ENCODE measurements at regions not wholly inside any gene's neighbourhood (a gene's known extent, or its start where the extent isn't known, plus 50 kb on each side); places are given as distances from the start of the nearest gene placed in this dataset.

DNA sequence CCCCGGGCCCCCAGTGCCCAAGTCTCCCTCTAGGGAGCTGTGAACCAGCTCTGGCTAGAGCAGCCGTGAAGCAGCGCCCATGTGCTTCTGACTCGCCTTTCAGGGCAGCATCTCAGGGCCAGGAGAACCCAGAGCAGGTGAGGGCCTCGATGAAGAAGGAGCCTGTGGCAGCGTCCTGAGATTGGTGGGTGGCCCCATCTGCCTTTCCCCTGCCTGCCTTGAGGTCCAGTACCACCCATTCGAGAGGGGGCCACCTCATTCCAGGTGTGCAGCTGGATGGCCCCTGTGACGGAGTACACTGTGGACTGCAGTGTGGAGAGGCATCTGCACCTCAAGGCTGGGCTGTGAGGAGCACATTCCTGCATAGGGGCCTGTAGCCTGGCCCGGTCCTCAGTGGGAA lies 167.3 kb upstream of the ZNF267 start:
- Mint-ChIP-seq H3K4me3 (no peak overlapping the region), H3K4me1 (ENCODE audit: low read depth in 2 of 2) (peaks cover 31 to 42% of the 10 kb centered on the region in 2 donors), H3K27ac (peak overlapping the region in 1 of 2 donors; percentile 63), H3K9me3 (no peaks in the 10 kb centered on the region), H3K36me3 (ENCODE audit: insufficient read depth) (peaks cover 88% of the 10 kb centered on the region), H3K27me3 (no peaks in the 10 kb centered on the region)
- DNase-seq (no peak), ATAC-seq (replicated peaks) (no peak)

DNA sequence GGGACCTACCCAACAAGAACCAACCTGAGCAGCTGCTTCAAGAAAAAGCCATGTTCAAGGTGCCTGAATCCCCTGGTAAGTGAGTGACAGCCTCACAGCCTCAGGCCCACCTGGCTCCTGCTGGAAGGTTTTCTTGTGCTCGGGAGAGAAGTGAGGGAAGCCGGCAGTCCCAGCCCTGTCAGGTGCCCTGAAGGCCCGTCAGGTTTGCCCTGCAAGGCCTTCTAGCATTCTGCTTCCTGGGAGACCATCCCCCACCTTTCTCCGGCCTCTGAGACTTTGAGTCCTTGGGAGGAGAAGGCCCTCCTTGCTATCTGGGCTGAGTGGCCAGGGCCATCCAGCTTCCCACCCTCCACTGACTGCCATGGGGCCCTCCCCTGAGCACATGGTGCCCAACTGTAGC lies 166.7 kb upstream of the ZNF267 start:
- Mint-ChIP-seq H3K4me3 (no peak overlapping the region), H3K4me1 (ENCODE audit: low read depth in 2 of 2) (peaks cover 28 to 38% of the 10 kb centered on the region in 2 donors), H3K36me3 (ENCODE audit: insufficient read depth) (peaks cover 88% of the 10 kb centered on the region), H3K27ac (peak overlapping the region in 1 of 2 donors; percentile 63), H3K27me3 (no peaks in the 10 kb centered on the region), H3K9me3 (no peaks in the 10 kb centered on the region)
- no peak for DNase-seq
- ATAC-seq (replicated peaks) = no peak

GRCh38 chr16:31707743-31708335 lies 165.8 kb upstream of the ZNF267 start:
- Mint-ChIP-seq H3K4me3 (no peak overlapping the region), H3K27ac (peak overlapping the region in 1 of 2 donors; percentile 85), H3K9me3 (no peaks in the 10 kb centered on the region), H3K36me3 (ENCODE audit: insufficient read depth) (peaks cover 90% of the 10 kb centered on the region), H3K27me3 (no peaks in the 10 kb centered on the region), H3K4me1 (ENCODE audit: low read depth in 2 of 2) (peaks cover 25 to 40% of the 10 kb centered on the region in 2 donors)
- ATAC-seq (replicated peaks) (no peak), DNase-seq (no peak)

DNA sequence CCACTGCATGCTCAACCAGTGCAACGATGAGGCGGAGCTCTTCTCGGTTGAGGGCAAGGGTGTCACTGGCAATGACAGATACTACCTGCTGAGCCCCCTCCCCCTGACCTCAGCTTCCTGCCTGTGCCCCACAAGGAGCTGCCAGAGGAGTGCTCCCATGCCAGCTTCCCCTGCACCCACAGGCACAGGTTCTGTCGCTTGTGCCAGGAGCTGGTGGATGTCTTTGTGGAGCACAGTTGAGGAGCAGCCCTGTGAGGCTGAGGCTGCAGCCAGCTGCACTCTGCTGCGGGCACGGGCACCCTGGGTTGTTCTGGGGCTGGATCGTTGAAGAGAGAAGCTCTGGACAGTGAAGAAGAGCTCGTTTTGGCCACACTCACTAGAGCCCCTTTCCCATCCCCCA lies 165.3 kb upstream of the ZNF267 start:
- Mint-ChIP-seq H3K27ac (peak overlapping the region in 1 of 2 donors; percentile 85), H3K4me1 (ENCODE audit: low read depth in 2 of 2) (peaks cover 26 to 42% of the 10 kb centered on the region in 2 donors), H3K27me3 (no peaks in the 10 kb centered on the region), H3K4me3 (no peak overlapping the region), H3K36me3 (ENCODE audit: insufficient read depth) (peaks cover 90% of the 10 kb centered on the region), H3K9me3 (no peaks in the 10 kb centered on the region)
- DNase-seq (no peak), ATAC-seq (replicated peaks) (no peak)

GRCh38 chr16:31709181-31709580 lies 164.4 kb upstream of the ZNF267 start:
- H3K36me3 Mint-ChIP-seq (ENCODE audit: insufficient read depth) = peaks cover 86% of the 10 kb centered on the region
- peaks cover 31 to 41% of the 10 kb centered on the region in 2 donors for H3K4me1 Mint-ChIP-seq (ENCODE audit: low read depth in 2 of 2)
- ATAC-seq (replicated peaks) (no peak), DNase-seq (no peak)
- no peaks in the 10 kb centered on the region for H3K27me3 Mint-ChIP-seq
- peak overlapping the region in 1 of 2 donors; percentile 85 for H3K27ac Mint-ChIP-seq
- H3K4me3 Mint-ChIP-seq = peak overlapping the region in 1 of 2 donors; percentile 10
- no peaks in the 10 kb centered on the region for H3K9me3 Mint-ChIP-seq

DNA sequence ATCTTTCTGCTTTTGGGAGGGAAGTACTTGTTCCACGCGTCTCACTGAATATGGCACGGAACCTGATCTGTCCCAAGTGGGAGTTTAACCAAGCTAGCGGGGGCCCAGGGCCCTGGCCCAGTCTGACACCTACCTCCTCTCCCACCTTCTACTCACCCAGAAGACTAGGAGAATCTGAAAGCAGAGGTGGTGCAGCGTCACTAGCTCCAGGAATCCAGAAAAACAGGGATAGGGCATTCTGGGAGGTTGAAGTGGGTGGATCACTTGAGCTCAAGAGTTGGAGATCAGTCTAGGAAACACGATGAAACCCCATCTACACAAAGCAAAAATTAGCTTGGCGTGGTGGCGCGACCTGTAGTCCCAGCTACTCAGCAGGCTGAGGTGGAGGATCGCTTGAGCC lies 163.5 kb upstream of the ZNF267 start:
- Mint-ChIP-seq H3K9me3 (no peaks in the 10 kb centered on the region), H3K4me3 (peak overlapping the region in 1 of 2 donors; percentile 5), H3K27ac (peak overlapping the region; percentile 19 to 85), H3K4me1 (ENCODE audit: low read depth in 2 of 2) (peaks cover 41 to 50% of the 10 kb centered on the region in 2 donors), H3K27me3 (no peaks in the 10 kb centered on the region), H3K36me3 (ENCODE audit: insufficient read depth) (peaks cover 82% of the 10 kb centered on the region)
- DNase-seq (no peak), ATAC-seq (replicated peaks) (no peak)

DNA sequence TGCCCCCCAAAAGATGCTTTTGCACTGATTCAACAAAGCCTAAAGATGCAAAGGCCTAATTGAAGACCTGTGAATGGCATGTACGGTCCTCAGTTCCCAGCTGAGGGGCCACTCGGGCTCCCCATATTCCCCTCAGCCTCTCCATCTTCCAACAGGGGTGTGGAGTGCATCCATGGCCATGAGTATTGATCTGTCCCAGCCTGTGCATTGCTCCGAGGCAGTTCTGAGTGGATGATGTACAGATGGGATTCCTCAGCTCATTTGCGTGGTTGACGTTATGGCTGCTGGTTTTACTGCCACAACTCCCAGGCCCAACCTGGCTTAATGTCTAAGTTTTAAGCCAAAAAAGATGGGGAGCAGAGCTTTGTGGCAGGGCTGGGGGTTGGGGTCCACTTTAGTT lies 162.7 kb upstream of the ZNF267 start:
- Mint-ChIP-seq H3K27ac (peak overlapping the region in 1 of 2 donors; percentile 85), H3K9me3 (no peaks in the 10 kb centered on the region), H3K36me3 (ENCODE audit: insufficient read depth) (peaks cover 79% of the 10 kb centered on the region), H3K4me3 (peak overlapping the region in 1 of 2 donors; percentile 12), H3K4me1 (ENCODE audit: low read depth in 2 of 2) (peaks cover 48 to 58% of the 10 kb centered on the region in 2 donors), H3K27me3 (no peaks in the 10 kb centered on the region)
- DNase-seq = no peak
- no peak for ATAC-seq (replicated peaks)

- Mint-ChIP-seq H3K4me3 (peak overlapping the region in 1 of 2 donors; percentile 19), H3K4me1 (ENCODE audit: low read depth in 2 of 2) (peaks cover 54 to 60% of the 10 kb centered on the region in 2 donors), H3K9me3 (no peaks in the 10 kb centered on the region), H3K27ac (peak overlapping the region; percentile 64 to 85), H3K36me3 (ENCODE audit: insufficient read depth) (peaks cover 77% of the 10 kb centered on the region), H3K27me3 (no peaks in the 10 kb centered on the region)
- ATAC-seq (replicated peaks) = no peak
- no peak for DNase-seq
These were observed 162.2 kb upstream of the ZNF267 start for GRCh38 chr16:31711344-31711845.

DNA sequence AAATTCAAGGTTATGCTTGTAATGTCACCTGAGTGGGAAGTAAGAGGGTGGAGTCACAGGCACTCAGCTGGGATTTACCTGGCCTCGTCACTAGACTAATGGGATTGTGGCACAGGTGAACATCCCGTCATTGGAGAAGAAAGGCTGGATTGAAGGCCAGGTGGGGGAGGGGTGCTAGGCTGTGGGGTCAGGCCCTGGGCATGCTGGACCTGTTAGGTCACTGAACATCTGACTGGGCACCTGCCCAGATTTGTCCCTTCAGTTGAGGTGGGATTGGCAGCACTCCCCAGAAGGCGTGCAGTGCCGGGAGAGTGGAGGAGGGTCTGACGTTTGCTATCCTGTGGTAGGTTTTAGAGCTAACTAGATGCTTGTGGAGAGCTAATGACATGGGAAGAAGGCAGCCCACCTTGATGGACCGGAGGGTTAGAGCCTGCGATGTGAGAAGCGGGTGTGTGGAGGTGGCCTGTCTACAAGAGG lies 161.5 kb upstream of the ZNF267 start:
- Mint-ChIP-seq H3K27me3 (no peaks in the 10 kb centered on the region), H3K4me3 (peak overlapping the region; percentile 2 to 99), H3K9me3 (no peaks in the 10 kb centered on the region), H3K27ac (peak overlapping the region; percentile 64 to 85), H3K36me3 (ENCODE audit: insufficient read depth) (peaks cover 74% of the 10 kb centered on the region), H3K4me1 (ENCODE audit: low read depth in 2 of 2) (peaks cover 57 to 62% of the 10 kb centered on the region in 2 donors)
- no peak for ATAC-seq (replicated peaks)
- DNase-seq = no peak

DNA sequence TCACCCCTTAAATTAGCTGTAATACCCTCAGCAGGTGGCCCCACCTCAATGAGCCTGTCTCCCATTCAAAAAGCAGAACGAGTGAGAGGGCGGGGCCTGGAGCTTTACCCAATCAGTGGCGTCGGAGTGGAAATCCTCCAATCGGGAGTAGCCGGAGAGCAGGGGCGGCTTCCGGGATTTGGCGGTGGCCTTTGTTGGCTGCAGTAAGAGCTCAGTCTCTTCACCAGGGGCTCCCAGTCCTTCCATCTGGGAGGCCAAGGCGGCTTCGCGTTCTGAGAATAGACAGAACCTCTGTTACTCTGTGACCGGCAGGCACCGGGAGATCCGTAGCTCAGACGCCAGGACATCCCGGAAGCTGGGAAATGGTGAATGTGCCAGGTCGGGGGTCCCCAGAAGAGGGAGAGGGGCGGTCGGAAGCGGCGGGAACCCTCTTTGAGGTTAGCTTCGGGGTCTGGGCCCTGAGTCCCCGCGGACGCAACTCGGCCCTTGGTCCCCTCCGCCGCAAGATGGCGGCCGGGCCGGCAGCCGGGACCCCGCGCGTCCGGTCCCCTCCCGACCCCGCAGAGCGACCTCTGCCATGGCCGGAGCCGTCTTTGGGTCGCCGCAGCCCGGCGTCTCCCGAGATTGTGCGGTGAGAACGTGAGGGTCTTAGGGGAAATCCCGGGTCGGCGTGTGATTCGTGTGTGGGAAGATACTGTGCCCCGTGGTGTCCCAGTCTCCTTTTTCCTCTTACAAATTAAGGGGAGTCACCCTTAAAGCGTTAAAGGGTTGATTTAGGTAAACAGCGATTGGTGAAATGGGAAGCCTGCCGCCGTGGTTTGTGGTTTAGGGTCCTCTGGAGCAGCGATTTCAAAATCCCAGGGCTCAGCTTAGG lies 160.3 kb upstream of the ZNF267 start:
- ATAC-seq (replicated peaks) (peak; percentile 90), DNase-seq (peak; percentile 87 to 92 (median 91))
- Mint-ChIP-seq H3K36me3 (ENCODE audit: insufficient read depth) (peaks cover 62% of the 10 kb centered on the region), H3K27me3 (no peaks in the 10 kb centered on the region), H3K4me1 (ENCODE audit: low read depth in 2 of 2) (peaks cover 56 to 58% of the 10 kb centered on the region in 2 donors), H3K9me3 (no peaks in the 10 kb centered on the region), H3K4me3 (peak overlapping the region; percentile 99 to 100), H3K27ac (peak overlapping the region; percentile 99)

DNA sequence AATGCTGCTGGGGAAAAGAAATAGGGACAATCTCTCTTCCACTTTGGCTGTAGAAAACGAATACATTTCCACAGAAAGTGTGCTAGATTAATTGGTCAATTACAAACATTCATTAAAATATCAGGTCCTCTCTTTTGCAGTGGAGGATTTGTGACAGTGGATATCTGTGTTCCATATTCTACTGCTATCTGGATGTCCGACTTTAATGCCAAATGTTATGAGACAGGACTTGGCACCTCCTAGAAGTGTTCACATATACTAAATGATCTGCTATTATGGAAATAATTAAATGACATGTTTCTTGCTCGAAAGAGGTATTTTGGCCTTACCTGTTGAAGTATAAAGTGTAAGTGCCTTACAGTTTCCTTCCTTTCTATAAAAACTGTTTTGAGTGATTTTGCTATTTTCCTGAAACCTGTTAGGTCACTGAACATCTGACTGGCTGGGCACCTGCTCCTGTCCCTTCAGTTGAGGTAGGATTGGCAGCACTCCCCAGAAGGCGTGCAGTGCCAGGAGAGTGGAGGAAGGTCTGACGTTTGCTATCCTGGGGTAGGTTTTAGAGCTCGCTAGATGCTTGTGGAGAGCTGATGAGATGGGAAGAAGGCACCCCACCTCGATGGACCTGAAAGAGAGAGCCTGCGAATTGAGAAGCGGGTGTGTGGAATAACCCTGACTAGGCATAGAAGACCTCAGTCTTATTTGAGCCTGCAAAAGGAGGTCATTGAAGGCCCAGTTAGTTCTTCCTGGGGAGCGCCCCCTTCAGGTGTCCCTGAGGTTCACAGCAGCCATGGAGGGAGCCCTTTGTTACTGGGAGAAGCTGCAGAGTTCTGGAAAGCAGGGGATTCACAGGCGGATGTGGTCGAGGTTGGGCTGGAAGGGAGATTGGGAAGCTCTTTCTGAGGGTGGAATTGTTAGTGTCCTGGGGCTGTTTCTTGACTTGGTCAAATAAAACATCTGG lies 159.4 kb upstream of the ZNF267 start:
- H3K27ac Mint-ChIP-seq = peak overlapping the region; percentile 99
- no peaks in the 10 kb centered on the region for H3K27me3 Mint-ChIP-seq
- H3K4me1 Mint-ChIP-seq (ENCODE audit: low read depth in 2 of 2) = peaks cover 54 to 62% of the 10 kb centered on the region in 2 donors
- DNase-seq (no peak), ATAC-seq (replicated peaks) (no peak)
- no peaks in the 10 kb centered on the region for H3K9me3 Mint-ChIP-seq
- H3K36me3 Mint-ChIP-seq (ENCODE audit: insufficient read depth) = peaks cover 60% of the 10 kb centered on the region
- peak overlapping the region; percentile 99 to 100 for H3K4me3 Mint-ChIP-seq

GRCh38 chr16:31714903-31715504 lies 158.6 kb upstream of the ZNF267 start:
- Mint-ChIP-seq H3K36me3 (ENCODE audit: insufficient read depth) (peaks cover 52% of the 10 kb centered on the region), H3K9me3 (no peaks in the 10 kb centered on the region), H3K4me1 (ENCODE audit: low read depth in 2 of 2) (peaks cover 49 to 64% of the 10 kb centered on the region in 2 donors), H3K4me3 (peak overlapping the region; percentile 99 to 100), H3K27ac (peak overlapping the region; percentile 99), H3K27me3 (no peaks in the 10 kb centered on the region)
- ATAC-seq (replicated peaks) = no peak
- no peak for DNase-seq

All from effector memory CD8-positive, alpha-beta T cell (primary cell).